ENCODE measurements at regions not wholly inside any gene's neighbourhood (a gene's known extent, or its start where the extent isn't known, plus 50 kb on each side); places are given as distances from the start of the nearest gene placed in this dataset.

- Mint-ChIP-seq H3K27ac (no peak overlapping the region), H3K36me3 (ENCODE audit: low read depth) (no peaks in the 10 kb centered on the region), H3K4me3 (no peak overlapping the region), H3K4me1 (no peaks in the 10 kb centered on the region), H3K9me3 (peaks cover 4% of the 10 kb centered on the region), H3K27me3 (no peaks in the 10 kb centered on the region)
- no peak for ATAC-seq (replicated peaks)
Observed at GRCh38 chr9:30116673-30117217, 2267.7 kb upstream of the ACO1 start.

GRCh38 chr9:30120666-30121065 is 2263.8 kb upstream of the ACO1 start:
- no peak for ATAC-seq (replicated peaks)
- Mint-ChIP-seq H3K4me1 (no peaks in the 10 kb centered on the region), H3K9me3 (no peaks in the 10 kb centered on the region), H3K36me3 (ENCODE audit: low read depth) (no peaks in the 10 kb centered on the region), H3K27me3 (no peaks in the 10 kb centered on the region), H3K4me3 (no peak overlapping the region), H3K27ac (no peak overlapping the region)

DNA sequence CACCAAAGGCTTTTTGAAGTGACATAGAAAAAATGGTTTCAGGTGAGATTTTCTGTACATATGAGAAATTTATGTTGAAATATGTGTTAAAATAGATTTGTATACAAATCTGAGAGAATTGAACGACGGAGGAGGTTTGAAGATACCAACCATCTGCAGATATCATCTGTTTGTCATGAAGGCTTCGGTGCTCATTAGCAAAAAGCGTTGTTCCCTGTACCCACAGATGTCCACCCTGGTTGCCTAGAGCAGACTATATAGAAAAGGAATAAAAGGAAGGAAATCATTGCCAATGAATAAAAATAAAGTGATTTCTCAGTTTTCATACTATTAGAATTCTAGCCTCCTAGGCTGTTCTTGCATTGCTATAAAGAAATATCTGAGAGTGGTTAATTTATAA is 2262.8 kb upstream of the ACO1 start:
- no peak overlapping the region for H3K4me3 Mint-ChIP-seq
- ATAC-seq (replicated peaks), result no peak
- H3K4me1 Mint-ChIP-seq, result no peaks in the 10 kb centered on the region
- H3K9me3 Mint-ChIP-seq, result no peaks in the 10 kb centered on the region
- H3K27ac Mint-ChIP-seq, result no peak overlapping the region
- H3K36me3 Mint-ChIP-seq (ENCODE audit: low read depth), result no peaks in the 10 kb centered on the region
- H3K27me3 Mint-ChIP-seq, result no peaks in the 10 kb centered on the region

DNA sequence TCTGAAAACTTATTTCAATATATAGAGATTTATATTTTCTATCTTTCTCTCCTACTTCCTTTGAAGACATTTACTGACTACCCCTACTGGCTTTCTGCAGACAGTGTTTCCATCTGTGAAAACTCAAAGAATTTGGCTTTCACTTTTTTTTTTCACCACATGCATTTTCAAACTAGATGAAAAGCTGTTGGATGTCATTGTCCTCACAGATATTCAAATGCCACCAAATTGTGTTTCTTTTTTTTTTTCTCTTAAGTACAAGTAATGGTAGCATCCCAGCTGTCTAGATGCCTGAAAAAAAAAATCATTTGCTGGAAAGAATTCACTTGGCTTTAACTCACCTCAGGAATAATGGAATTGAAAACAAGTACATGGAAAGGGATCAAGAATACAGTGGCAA is 2258.6 kb upstream of the ACO1 start:
- no peak overlapping the region for H3K27ac Mint-ChIP-seq
- no peak for ATAC-seq (replicated peaks)
- no peaks in the 10 kb centered on the region for H3K27me3 Mint-ChIP-seq
- H3K36me3 Mint-ChIP-seq (ENCODE audit: low read depth), result no peaks in the 10 kb centered on the region
- peaks cover 8% of the 10 kb centered on the region for H3K9me3 Mint-ChIP-seq
- no peak overlapping the region for H3K4me3 Mint-ChIP-seq
- no peaks in the 10 kb centered on the region for H3K4me1 Mint-ChIP-seq

DNA sequence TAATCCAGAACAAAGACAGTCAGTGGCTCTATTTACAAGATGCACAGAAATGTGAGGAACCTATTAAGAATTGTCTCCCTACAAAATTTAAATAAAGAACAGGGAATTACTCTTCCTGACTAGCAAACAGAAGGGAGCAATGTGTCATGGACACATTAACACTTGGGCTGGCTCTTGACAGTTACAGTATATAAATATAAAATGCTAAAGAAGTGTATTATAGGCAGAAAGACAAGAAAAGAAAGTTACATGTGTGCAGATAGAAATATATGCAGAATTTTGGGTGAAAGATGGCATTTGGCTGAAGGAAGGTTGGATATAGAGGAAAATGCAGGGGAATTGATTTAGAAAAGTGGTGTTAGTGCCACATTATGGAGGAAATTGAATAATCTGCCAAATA is 2257.1 kb upstream of the ACO1 start:
- no peak for ATAC-seq (replicated peaks)
- H3K27ac Mint-ChIP-seq, result no peak overlapping the region
- no peak overlapping the region for H3K4me3 Mint-ChIP-seq
- H3K9me3 Mint-ChIP-seq, result peaks cover 8% of the 10 kb centered on the region
- no peaks in the 10 kb centered on the region for H3K36me3 Mint-ChIP-seq (ENCODE audit: low read depth)
- no peaks in the 10 kb centered on the region for H3K27me3 Mint-ChIP-seq
- no peaks in the 10 kb centered on the region for H3K4me1 Mint-ChIP-seq

GRCh38 chr9:30140407-30140806 is 2244.0 kb upstream of the ACO1 start:
- Mint-ChIP-seq H3K4me3 (no peak overlapping the region), H3K27ac (no peak overlapping the region), H3K36me3 (ENCODE audit: low read depth) (no peaks in the 10 kb centered on the region), H3K9me3 (peaks cover 24% of the 10 kb centered on the region), H3K4me1 (no peaks in the 10 kb centered on the region), H3K27me3 (no peaks in the 10 kb centered on the region)
- ATAC-seq (replicated peaks), result no peak

DNA sequence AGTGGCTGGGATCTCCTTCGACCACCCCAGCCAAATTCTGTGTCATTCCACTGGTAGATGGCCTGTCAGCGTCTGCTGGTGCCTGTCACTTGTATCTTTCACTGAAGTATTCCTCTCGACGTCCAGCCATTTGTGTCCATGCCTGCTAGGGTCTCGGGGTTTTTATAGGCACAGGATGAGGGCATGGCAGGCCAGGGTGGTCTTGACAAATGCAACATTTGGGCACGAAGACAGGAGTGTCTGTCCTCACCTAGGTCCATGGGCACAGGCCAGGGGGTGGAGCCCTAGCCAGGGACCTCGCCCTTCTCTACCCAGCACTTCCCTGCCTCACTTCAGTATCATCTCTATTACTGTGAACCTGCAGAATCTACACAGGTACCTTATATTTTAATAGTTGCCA is 2223.9 kb upstream of the ACO1 start:
- Mint-ChIP-seq H3K9me3 (peaks cover 7% of the 10 kb centered on the region), H3K4me3 (no peak overlapping the region), H3K4me1 (no peaks in the 10 kb centered on the region), H3K27me3 (no peaks in the 10 kb centered on the region), H3K27ac (no peak overlapping the region), H3K36me3 (ENCODE audit: low read depth) (no peaks in the 10 kb centered on the region)
- ATAC-seq (replicated peaks), result no peak

DNA sequence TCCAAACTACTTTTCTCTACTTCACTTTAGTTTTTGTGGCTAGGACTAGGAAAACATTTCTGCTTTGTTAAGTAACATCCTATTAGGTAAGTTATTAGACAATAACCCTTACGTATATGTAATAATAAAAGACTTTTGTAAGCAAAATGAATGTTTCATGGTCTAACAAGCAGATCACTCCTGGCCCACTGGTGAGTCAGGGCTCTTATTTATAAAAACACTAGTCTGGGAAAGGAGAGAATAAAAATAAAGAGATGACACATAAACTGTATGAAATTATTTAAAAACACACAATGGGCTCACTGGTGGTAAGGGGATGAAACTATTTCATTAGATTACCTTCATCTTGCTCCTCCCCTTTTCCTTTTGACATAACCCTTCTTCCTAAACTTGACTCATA is 2212.2 kb upstream of the ACO1 start:
- Mint-ChIP-seq H3K27ac (no peak overlapping the region), H3K36me3 (ENCODE audit: low read depth) (no peaks in the 10 kb centered on the region), H3K4me1 (no peaks in the 10 kb centered on the region), H3K4me3 (no peak overlapping the region), H3K9me3 (peaks cover 5% of the 10 kb centered on the region), H3K27me3 (no peaks in the 10 kb centered on the region)
- no peak for ATAC-seq (replicated peaks)

GRCh38 chr9:30178610-30179009 is 2205.8 kb upstream of the ACO1 start:
- Mint-ChIP-seq H3K4me1 (no peaks in the 10 kb centered on the region), H3K36me3 (ENCODE audit: low read depth) (no peaks in the 10 kb centered on the region), H3K27me3 (no peaks in the 10 kb centered on the region), H3K9me3 (peaks cover 5% of the 10 kb centered on the region), H3K4me3 (no peak overlapping the region), H3K27ac (no peak overlapping the region)
- no peak for ATAC-seq (replicated peaks)

DNA sequence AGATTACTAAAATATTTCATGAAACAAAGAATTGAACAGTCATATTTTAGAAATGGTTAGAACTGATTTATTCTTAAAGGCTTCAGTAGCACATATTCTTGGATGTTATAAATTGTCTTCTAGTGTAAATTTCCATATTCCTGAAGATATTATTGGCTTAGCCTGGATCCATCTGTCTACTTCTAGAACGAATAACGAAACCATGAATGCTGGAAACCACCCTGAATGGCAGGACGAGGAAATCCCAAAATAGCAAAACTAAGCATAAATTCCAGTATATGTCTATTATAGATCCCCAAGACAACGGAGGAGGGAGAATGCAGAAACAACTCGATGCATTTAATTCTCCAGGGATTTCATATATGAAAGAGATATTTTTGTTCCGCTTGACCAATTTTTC is 2191.0 kb upstream of the ACO1 start:
- Mint-ChIP-seq H3K27me3 (no peaks in the 10 kb centered on the region), H3K4me1 (no peaks in the 10 kb centered on the region), H3K27ac (no peak overlapping the region), H3K36me3 (ENCODE audit: low read depth) (no peaks in the 10 kb centered on the region), H3K4me3 (no peak overlapping the region), H3K9me3 (peaks cover 11% of the 10 kb centered on the region)
- no peak for ATAC-seq (replicated peaks)

GRCh38 chr9:30196941-30197340 is 2187.5 kb upstream of the ACO1 start:
- no peaks in the 10 kb centered on the region for H3K4me1 Mint-ChIP-seq
- H3K27me3 Mint-ChIP-seq, result no peaks in the 10 kb centered on the region
- H3K27ac Mint-ChIP-seq, result no peak overlapping the region
- no peak for ATAC-seq (replicated peaks)
- no peaks in the 10 kb centered on the region for H3K36me3 Mint-ChIP-seq (ENCODE audit: low read depth)
- H3K9me3 Mint-ChIP-seq, result peaks cover 3% of the 10 kb centered on the region
- H3K4me3 Mint-ChIP-seq, result no peak overlapping the region

GRCh38 chr9:30197453-30197852 is 2187.0 kb upstream of the ACO1 start:
- peaks cover 3% of the 10 kb centered on the region for H3K9me3 Mint-ChIP-seq
- no peaks in the 10 kb centered on the region for H3K36me3 Mint-ChIP-seq (ENCODE audit: low read depth)
- H3K4me1 Mint-ChIP-seq, result no peaks in the 10 kb centered on the region
- no peak overlapping the region for H3K27ac Mint-ChIP-seq
- no peak overlapping the region for H3K4me3 Mint-ChIP-seq
- no peak for ATAC-seq (replicated peaks)
- no peaks in the 10 kb centered on the region for H3K27me3 Mint-ChIP-seq

DNA sequence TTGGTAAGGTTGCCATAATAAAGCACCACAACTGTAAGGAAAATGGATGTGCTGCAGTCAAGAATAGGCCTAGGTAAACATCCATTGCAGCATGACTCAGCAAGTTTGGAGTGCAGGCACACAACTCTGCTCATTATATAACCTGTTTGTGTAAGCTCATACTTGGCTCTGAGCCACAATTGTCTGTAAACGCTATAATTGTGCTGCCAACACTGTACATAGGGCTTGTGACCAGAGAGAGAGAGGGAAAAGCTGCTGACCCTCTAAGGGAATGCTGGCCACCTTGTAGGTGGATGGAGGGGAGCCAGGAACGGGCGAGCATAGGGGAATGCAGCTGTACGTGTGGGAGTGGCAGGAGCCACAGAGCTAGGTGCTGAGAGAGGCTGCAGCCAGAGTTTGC is 2186.5 kb upstream of the ACO1 start:
- H3K4me3 Mint-ChIP-seq, result no peak overlapping the region
- H3K27me3 Mint-ChIP-seq, result no peaks in the 10 kb centered on the region
- no peak for ATAC-seq (replicated peaks)
- peaks cover 3% of the 10 kb centered on the region for H3K9me3 Mint-ChIP-seq
- H3K27ac Mint-ChIP-seq, result no peak overlapping the region
- H3K36me3 Mint-ChIP-seq (ENCODE audit: low read depth), result no peaks in the 10 kb centered on the region
- no peaks in the 10 kb centered on the region for H3K4me1 Mint-ChIP-seq

DNA sequence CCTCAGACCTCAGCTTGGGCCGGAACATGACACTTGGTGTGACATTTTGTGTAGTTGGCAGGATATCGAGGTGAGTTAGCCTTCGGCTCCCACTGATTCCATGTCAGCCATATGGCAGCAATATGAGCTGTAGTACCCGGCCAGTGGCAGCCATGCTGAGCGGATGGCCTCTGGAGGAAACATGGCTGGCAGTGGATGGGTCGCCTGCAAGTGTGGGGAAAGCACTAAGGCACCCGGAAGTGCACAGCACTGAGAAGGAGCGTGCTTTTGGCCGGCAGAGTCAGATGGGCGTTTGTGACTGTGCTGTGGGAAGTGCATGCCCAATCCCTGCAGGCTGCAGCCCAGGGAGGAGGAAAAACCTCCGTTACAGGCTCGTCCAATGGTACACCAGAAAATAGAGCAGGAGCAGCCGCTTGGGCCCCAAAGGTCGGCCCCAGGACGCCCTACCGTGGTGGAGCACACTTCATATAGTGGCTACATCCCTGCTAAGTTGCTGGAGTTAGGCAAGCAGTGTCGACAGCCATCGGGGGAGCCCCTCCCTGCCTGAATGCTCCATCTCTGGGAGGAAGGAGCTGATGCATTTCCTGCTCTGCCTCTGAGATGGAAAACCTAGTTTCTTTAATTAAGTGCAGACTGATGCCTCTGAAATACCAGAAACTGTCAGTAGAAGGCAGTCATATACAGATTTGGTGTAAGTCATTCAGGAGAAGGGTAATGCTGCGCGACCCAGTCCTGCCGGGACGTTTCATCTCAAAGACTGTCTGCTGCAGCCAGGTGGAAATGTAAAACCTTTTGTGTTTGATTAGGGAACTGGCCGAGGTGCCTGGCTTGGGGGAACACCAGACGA is 2185.8 kb upstream of the ACO1 start:
- no peak for ATAC-seq (replicated peaks)
- Mint-ChIP-seq H3K27me3 (no peaks in the 10 kb centered on the region), H3K4me1 (no peaks in the 10 kb centered on the region), H3K9me3 (peaks cover 3% of the 10 kb centered on the region), H3K36me3 (ENCODE audit: low read depth) (no peaks in the 10 kb centered on the region), H3K27ac (no peak overlapping the region), H3K4me3 (no peak overlapping the region)

GRCh38 chr9:30201024-30201423 is 2183.4 kb upstream of the ACO1 start:
- ATAC-seq (replicated peaks), result no peak
- H3K9me3 Mint-ChIP-seq, result peaks cover 3% of the 10 kb centered on the region
- H3K4me3 Mint-ChIP-seq, result no peak overlapping the region
- H3K4me1 Mint-ChIP-seq, result no peaks in the 10 kb centered on the region
- H3K27me3 Mint-ChIP-seq, result no peaks in the 10 kb centered on the region
- H3K27ac Mint-ChIP-seq, result no peak overlapping the region
- no peaks in the 10 kb centered on the region for H3K36me3 Mint-ChIP-seq (ENCODE audit: low read depth)

Measured in activated T-helper 17 cell treated with anti-CD3 and anti-CD28 coated beads, Interleukin-2, amount 50 U/mL, for 72 hours (primary cell).